CD4-positive, alpha-beta T cell treated with Interleukin-4 for 4 hours (primary cell): ENCODE measurements at regions not wholly inside any gene's neighbourhood (a gene's known extent, or its start where the extent isn't known, plus 50 kb on each side); places are given as distances from the start of the nearest gene placed in this dataset.

Experiments
- DNase-seq: peaks from one replicate; pipeline ENCODE4 v3.0.0-alpha.2; 2020

DNA sequence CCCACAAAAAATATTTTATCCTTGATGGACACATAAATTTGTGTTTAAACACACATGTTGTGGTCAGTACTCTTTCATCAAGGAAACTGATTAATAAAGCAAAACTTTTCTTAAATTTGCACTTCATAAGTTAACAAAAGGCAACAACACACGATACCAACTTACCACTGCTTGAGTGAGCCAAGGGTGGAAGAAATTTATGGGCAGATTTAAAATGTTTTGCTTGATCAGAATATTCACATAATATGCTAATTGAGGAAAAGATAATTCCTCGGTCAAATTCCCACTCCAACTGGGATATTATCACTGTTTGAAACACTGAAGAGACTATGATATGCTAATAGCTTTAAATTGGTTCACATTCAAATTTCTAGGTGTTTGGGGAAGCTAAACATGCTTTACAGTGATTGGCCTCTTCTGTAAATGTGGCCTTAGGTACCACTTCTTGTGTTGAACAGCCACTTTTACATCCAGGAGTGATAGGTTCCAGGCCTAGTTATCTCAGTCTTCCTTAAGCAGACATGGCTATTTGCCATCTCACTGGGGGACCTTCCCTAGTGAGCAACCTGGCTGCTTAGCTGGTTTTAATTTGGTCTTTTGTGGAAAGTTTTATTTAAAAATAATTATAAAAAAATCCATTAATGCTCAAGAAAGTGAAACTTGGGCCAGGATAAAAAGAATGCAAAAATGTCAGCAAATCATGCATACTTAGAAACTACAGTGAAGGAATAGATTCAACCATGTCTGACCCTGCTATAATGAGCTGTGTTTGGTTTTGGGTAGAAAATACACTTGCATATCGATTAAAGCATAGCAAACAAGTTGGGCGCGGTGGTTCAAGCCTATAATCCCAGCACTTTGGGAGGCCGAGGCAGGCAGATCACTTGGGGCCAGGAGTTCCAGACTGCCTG is 221.2 kb upstream of the MAP3K7 start:
- DNase-seq: no peak

GRCh38 chr6:90805619-90806155 is 218.8 kb upstream of the MAP3K7 start:
- DNase-seq: no peak

GRCh38 chr6:90803956-90804355 is 217.1 kb upstream of the MAP3K7 start:
- no peak for DNase-seq

GRCh38 chr6:90795078-90795477 is 208.2 kb upstream of the MAP3K7 start:
- no peak for DNase-seq

- DNase-seq: no peak
Observed at GRCh38 chr6:90793771-90794170, 206.9 kb upstream of the MAP3K7 start.

- no peak for DNase-seq
Observed at GRCh38 chr6:90790696-90791095, 203.8 kb upstream of the MAP3K7 start.

DNA sequence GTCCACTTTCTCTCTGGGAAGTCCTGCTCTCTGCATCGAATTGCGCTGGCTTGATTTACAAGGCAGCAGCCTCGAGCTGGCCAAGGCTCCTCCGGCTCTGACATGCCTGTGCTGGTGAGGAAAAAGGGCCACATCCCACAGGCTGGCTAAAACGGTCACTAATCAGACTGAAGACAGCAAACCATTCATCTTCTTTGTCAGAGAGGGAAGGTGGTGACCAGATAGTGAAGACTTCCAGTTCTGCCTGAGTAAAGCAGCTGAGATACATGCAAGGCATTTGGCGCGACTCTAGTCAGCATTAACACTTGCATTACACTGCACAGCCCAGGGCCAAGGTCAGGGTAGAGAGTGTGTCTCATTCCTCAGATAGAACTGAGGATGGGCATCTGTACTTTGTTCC is 203.2 kb upstream of the MAP3K7 start:
- DNase-seq: no peak

DNA sequence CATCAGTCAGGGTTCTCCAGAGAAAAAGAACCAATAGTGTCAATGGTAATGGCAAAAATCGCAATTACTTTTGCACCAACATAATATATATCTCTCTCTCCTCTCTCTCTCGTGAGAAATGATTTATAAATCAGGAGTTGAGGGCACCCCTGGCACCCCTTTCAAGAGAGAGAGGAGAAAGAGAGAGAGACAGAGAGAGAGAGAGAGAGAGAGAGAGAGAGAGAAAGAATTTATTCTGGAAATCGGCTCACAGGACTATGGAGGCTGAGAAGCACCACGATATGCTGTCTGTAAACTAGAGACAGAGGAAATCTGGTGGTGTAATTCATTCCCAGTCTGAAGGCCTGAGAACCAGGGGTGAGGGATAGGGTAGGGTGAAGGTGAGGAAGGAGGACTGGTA is 201.9 kb upstream of the MAP3K7 start:
- no peak for DNase-seq

GRCh38 chr6:90787446-90787845 is 200.6 kb upstream of the MAP3K7 start:
- no peak for DNase-seq

DNA sequence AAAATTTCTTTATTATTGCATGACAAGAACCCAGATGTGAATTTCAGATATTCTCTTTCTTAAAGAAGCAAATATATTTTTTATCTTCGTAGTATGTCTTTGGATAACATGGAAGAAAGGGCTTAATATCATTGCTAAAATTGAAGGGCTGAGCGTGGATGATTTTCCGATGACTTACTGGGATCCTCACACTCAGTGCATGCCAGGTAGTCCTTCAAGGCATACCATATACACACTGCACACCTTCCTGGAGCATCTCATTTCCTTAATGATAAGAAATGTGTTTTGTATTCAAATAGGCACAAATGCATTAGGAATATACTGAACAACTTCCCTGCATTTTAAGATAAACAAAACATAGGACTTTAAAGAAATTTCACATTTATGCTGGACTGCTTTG is 193.9 kb upstream of the MAP3K7 start:
- DNase-seq: no peak

DNA sequence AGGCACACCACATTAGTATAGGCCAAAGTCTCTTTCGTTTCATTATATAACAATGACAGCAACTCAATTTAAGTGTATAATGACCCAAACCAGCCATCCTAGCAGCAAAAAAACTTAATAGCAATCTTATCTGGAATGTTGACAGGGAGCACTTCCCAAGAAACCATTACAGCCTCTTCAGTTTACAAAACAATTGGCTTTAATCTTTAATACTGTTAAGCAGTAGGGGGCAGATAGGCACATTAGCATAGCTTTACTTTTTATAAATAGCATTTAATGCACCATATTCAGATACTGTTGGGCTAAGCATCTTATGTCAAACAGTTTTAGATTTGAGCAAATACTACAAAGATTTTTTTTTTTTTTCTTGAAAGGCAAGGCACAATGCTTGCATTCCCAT is 193.3 kb upstream of the MAP3K7 start:
- no peak for DNase-seq

GRCh38 chr6:90778417-90779203 is 191.7 kb upstream of the MAP3K7 start:
- no peak for DNase-seq

- DNase-seq: no peak
Observed at GRCh38 chr6:90770778-90771177, 183.9 kb upstream of the MAP3K7 start.

- no peak for DNase-seq
Observed at GRCh38 chr6:90765895-90766294, 179.0 kb upstream of the MAP3K7 start.

DNA sequence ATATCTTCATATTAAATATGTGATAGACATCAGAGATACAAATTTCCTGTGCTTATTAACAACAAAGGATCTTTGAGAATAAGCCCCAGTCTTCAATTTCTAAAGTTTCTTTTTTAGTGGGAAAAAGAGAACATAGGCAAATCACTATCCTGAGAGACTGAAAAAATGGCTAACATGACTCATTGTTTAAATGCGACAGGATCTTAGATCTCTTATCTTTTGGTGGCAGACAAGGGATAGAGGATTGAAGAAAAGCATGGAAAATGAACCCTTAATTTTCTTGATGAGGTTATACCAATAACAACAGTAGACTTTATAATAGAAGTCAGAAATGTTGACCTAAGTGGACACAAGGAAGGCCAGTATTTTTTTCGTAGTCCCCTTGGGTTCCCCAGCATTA is 178.6 kb upstream of the MAP3K7 start:
- no peak for DNase-seq

DNA sequence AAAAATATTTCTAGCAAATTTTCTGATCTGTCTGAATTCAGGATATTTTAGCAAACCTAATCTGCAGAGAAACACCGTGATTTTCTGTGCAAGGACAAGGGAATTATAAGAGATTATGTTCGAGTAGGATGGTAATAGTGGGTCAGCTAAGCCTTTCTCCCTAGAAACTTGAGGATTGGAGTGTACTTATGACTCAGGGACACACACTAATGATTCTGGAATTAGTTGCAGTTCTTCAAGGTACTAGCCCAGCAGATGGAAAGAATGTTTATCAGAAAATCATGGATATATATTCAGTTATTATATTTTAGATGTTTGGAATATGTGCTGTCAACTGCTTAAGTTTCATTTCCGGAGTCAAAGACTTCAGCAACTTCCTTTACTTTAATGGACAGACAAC is 177.1 kb upstream of the MAP3K7 start:
- DNase-seq: no peak

DNA sequence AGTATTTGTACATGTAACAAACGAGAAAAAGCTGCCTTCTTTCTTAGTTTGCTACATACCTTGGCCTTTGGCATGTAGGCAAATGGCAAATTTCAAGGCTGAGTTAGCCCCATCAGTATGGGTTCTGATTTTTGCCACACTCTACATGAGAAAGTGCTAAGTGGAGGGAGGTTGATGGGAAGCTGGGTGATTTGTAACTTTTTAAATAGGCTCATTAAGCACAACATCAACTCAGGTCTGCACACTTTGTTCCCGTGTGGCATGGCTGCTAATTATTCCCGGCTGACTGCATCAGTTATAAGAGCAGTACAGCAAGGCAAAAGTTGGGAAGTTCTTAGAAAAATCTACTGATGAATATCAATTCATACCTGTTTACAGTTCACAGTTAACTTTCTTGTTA is 172.8 kb upstream of the MAP3K7 start:
- no peak for DNase-seq

DNA sequence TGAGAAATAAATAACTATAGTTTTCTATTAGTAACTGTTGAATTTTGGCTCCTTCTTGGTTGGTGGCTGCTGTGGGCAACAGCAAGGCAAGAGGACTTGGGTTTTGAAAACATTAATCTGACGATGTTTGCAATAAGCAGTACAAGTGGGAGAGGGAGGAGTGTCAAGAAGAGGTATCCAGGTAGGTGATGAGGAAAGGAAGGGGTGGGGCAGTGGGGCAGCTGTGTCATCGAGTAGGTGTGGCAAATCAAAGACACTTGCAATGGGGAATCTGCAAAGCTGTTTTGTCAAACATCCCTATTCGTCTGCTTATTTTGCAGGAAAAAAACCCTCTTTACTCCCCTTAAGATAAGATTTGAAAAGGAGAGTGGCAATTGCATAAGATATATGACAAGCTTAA is 171.9 kb upstream of the MAP3K7 start:
- no peak for DNase-seq

- DNase-seq: no peak
Observed at GRCh38 chr6:90753820-90754643, 167.2 kb upstream of the MAP3K7 start.

GRCh38 chr6:90739802-90740201 is 152.9 kb upstream of the MAP3K7 start:
- DNase-seq: no peak

DNA sequence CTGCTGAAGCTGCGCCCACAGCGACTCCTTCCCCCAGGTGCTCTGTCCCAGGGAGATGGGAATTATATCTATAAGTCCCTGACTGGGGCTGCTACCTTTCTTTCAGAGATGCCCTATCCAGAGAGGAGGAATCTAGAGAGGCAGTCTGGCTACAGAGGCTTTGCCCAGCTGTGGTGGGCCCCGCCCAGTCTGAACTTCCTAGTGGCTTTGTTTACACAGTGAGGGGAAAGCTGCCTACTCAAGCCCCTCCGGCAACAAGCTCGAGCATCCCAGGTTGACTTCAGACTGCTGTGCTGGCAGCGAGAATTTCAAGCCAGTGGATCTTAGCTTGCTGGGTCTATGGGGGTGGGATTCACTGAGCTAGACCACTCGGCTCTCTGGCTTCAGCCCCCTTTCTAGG is 152.5 kb upstream of the MAP3K7 start:
- no peak for DNase-seq

DNA sequence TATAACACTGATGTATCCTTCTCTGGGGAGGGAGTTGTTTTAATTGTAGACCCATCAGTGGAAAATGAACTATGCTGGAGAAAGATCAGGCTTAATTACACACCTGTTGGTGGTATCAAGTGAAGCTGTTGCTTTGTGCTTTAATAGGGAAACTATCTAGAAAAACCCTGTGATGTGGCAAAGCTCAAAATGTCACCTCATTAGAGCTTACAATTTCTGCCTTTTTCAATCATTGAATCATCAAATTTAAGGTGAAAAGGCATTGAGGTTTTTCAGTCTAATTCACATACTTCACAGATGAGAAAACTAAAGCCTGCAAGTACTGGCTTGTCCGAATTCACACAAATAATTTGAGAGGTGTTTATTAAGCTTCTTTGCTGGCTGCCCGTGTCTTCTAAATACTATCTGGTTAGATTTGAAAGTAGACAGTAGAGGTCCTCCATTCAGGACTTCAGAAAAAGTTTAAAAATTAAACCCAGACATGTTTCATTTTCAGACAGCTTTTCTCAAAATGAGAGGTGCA is 143.3 kb upstream of the MAP3K7 start:
- DNase-seq: no peak

DNA sequence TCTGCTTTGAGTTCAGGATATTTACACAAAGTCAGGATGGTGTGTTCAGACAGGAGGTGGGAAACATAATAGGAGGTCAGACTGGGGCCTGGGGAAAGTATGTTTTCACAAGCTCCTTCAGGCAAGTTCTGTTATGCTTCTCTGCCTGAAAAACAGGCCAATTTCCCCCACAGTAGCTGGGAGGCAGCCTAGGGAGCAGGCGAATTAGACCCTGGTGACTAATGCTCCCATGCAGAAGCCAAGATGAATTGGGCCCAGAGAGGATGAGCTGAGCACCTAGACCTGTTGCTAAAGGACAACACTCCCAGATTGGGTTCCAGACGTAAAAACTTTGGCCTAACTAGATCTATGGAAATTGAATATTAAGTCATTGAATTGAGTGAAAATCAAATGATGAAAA is 142.2 kb upstream of the MAP3K7 start:
- no peak for DNase-seq
